Skin epidermis (tissue), 12 donors: ENCODE measurements at regions not wholly inside any gene's neighbourhood (a gene's known extent, or its start where the extent isn't known, plus 50 kb on each side); places are given as distances from the start of the nearest gene placed in this dataset.

Experiments
- H3K27ac ChIP-seq, 21 experiments: fragments of 200-600 bp; sonication (generic) in 11 of 21; one replicate each; pipeline ENCODE4 v1.5.0; 2020; ENCODE audit warnings: mild to moderate bottlenecking in 3 of 21, inconsistent platforms in 2 of 21, moderate library complexity in 2 of 21
- H3K4me3 ChIP-seq, 7 experiments: fragments of 200-600 bp; sonication (generic) in 2 of 7; one replicate each; pipeline ENCODE4 v1.5.0; 2020; ENCODE audit warnings: inconsistent platforms in 2 of 7, mild to moderate bottlenecking in 2 of 7, moderate library complexity in 1 of 7

- Histone ChIP-seq H3K4me3 (no peak overlapping the region), H3K27ac (no peak overlapping the region)
Measured at GRCh38 chr5:117204926-117205869, 630.6 kb upstream of the SEMA6A start.

GRCh38 chr5:117204404-117204803, 629.8 kb upstream of the SEMA6A start:
- no peak overlapping the region for H3K27ac ChIP-seq
- no peak overlapping the region for H3K4me3 ChIP-seq

GRCh38 chr5:117203584-117203983, 629.0 kb upstream of the SEMA6A start:
- no peak overlapping the region for H3K4me3 ChIP-seq
- H3K27ac ChIP-seq = no peak overlapping the region

- Histone ChIP-seq H3K4me3 (no peak overlapping the region), H3K27ac (no peak overlapping the region)
Measured at GRCh38 chr5:117201001-117201400, 626.4 kb upstream of the SEMA6A start.

GRCh38 chr5:117195076-117195475, 620.5 kb upstream of the SEMA6A start:
- H3K4me3 ChIP-seq = no peak overlapping the region
- H3K27ac ChIP-seq = no peak overlapping the region

- Histone ChIP-seq H3K4me3 (no peak overlapping the region), H3K27ac (no peak overlapping the region)
Measured at GRCh38 chr5:117191251-117191650, 616.6 kb upstream of the SEMA6A start.

- Histone ChIP-seq H3K27ac (no peak overlapping the region), H3K4me3 (no peak overlapping the region)
Measured at GRCh38 chr5:117189784-117190183, 615.2 kb upstream of the SEMA6A start.

- Histone ChIP-seq H3K4me3 (no peak overlapping the region), H3K27ac (no peak overlapping the region)
Measured at GRCh38 chr5:117188211-117188610, 613.6 kb upstream of the SEMA6A start.

GRCh38 chr5:117186751-117187150, 612.1 kb upstream of the SEMA6A start:
- Histone ChIP-seq H3K27ac (no peak overlapping the region), H3K4me3 (no peak overlapping the region)

- no peak overlapping the region for H3K4me3 ChIP-seq
- H3K27ac ChIP-seq = no peak overlapping the region
Measured at GRCh38 chr5:117183326-117183725, 608.7 kb upstream of the SEMA6A start.

- H3K27ac ChIP-seq = no peak overlapping the region
- H3K4me3 ChIP-seq = no peak overlapping the region
Measured at GRCh38 chr5:117182104-117182503, 607.5 kb upstream of the SEMA6A start.

GRCh38 chr5:117177302-117177701, 602.7 kb upstream of the SEMA6A start:
- no peak overlapping the region for H3K27ac ChIP-seq

GRCh38 chr5:117165068-117165467, 590.4 kb upstream of the SEMA6A start:
- Histone ChIP-seq H3K27ac (no peak overlapping the region), H3K4me3 (no peak overlapping the region)

More at GRCh38 chr5:117177302-117177701, 602.7 kb upstream of the SEMA6A start:
- H3K4me3 ChIP-seq = no peak overlapping the region

GRCh38 chr5:117161718-117162335, 587.2 kb upstream of the SEMA6A start:
- no peak overlapping the region for H3K4me3 ChIP-seq
- H3K27ac ChIP-seq = no peak overlapping the region

- no peak overlapping the region for H3K4me3 ChIP-seq
- no peak overlapping the region for H3K27ac ChIP-seq
Measured at GRCh38 chr5:117160391-117160790, 585.8 kb upstream of the SEMA6A start.

- no peak overlapping the region for H3K4me3 ChIP-seq
- no peak overlapping the region for H3K27ac ChIP-seq
Measured at GRCh38 chr5:117149312-117149711, 574.7 kb upstream of the SEMA6A start.

GRCh38 chr5:117144086-117144485, 569.5 kb upstream of the SEMA6A start:
- Histone ChIP-seq H3K27ac (no peak overlapping the region), H3K4me3 (no peak overlapping the region)

GRCh38 chr5:117143406-117143805, 568.8 kb upstream of the SEMA6A start:
- H3K4me3 ChIP-seq = no peak overlapping the region
- H3K27ac ChIP-seq = no peak overlapping the region

- no peak overlapping the region for H3K27ac ChIP-seq
- H3K4me3 ChIP-seq = no peak overlapping the region
Measured at GRCh38 chr5:117138523-117138922, 563.9 kb upstream of the SEMA6A start.

- no peak overlapping the region for H3K27ac ChIP-seq
Measured at GRCh38 chr5:117135851-117136250, 561.2 kb upstream of the SEMA6A start.

GRCh38 chr5:117133198-117133597, 558.6 kb upstream of the SEMA6A start:
- H3K27ac ChIP-seq = no peak overlapping the region
- H3K4me3 ChIP-seq = no peak overlapping the region

More at GRCh38 chr5:117135851-117136250, 561.2 kb upstream of the SEMA6A start:
- no peak overlapping the region for H3K4me3 ChIP-seq
